Psoas muscle (tissue), 7 donors: ENCODE measurements at regions not wholly inside any gene's neighbourhood (a gene's known extent, or its start where the extent isn't known, plus 50 kb on each side); places are given as distances from the start of the nearest gene placed in this dataset.

Experiments
- ATAC-seq, 4 donors: fragments of 200-7000 bp; cut with Tn5 transposase; one replicate each; pipeline ENCODE4 v1.9.1; 2020; ENCODE audit warnings: moderate library complexity in 3 of 4, mild to moderate bottlenecking in 2 of 4
- DNase-seq, 2 donors: peaks; one replicate each; pipeline ENCODE4 v3.0.0-alpha.2; 2020
- H3K27ac ChIP-seq: fragments of 200-600 bp; one replicate; pipeline ENCODE4 v1.8.0; 2022
- H3K27me3 ChIP-seq, 3 donors: fragments of 200-600 bp in 1 of 3; one replicate each; pipeline versions ENCODE4 v1.6.1 to v1.8.0; 2013 to 2022; ENCODE audit warnings: low read length in 2 of 3, mild to moderate bottlenecking in 2 of 3, moderate library complexity in 1 of 3; ENCODE audit not compliant: insufficient read depth in 3 of 3
- H3K36me3 ChIP-seq, 2 donors: fragments of 200-600 bp in 1 of 2; one replicate each; pipeline versions ENCODE4 v1.6.1 to v1.8.0; 2013 to 2022; ENCODE audit warnings: low read depth in 1 of 2, mild to moderate bottlenecking in 1 of 2, moderate library complexity in 1 of 2; ENCODE audit not compliant: insufficient read depth in 1 of 2
- H3K4me1 ChIP-seq: fragments of 200-600 bp; one replicate; pipeline ENCODE4 v1.8.0; 2022
- H3K4me3 ChIP-seq: fragments of 200-600 bp; one replicate; pipeline ENCODE4 v1.8.0; 2022; ENCODE audit warnings: mild to moderate bottlenecking
- H3K9me3 ChIP-seq: fragments of 200-600 bp; one replicate; pipeline ENCODE4 v1.8.0; 2022
- CTCF ChIP-seq: fragments of 200-600 bp; IDR thresholded peaks from one replicate; pipeline ENCODE4 v1.8.0; 2022; ENCODE audit warnings: antibody characterized with exemption
- WGBS, 3 donors: extraction: QIAGEN DNeasy Blood & Tissue Kit; methylation state at CpG; one replicate each; pipeline versions ENCODE4 v1.1.6 to v1.1.7; 2013; 5-methylcytosine and 5-hydroxymethylcytosine counted together
- intact Hi-C, 2 donors: fragments of 100-400 bp; cut with DNase I; formaldehyde crosslinking; loops; one replicate each; pipeline versions ENCODE4 v1.11.0 to v1.14.2; 2022
- donor health status: healthy with polysubstance abuse.
- donor health status: DM: no; HTN: no; CAD: no; lungs with moderate emphysema.
- donor health status: Bipolar disorder and iron deficiency.
- donor health status: healthy.
- donor health status: DM: yes; HTN: yes; CAD: no.
- donor health status: DM: no; HTN: no; CAD: no.
- donor health status: DM: yes; HTN: yes; CAD: no.

GRCh38 chr4:71907782-71908181 is 123.9 kb upstream of the GC start:
- DNase-seq (no peak), ATAC-seq (no peak)
- no peak overlapping the region for H3K27ac ChIP-seq
- no peaks in the 10 kb centered on the region for H3K4me1 ChIP-seq
- H3K27me3 ChIP-seq: no peaks in the 10 kb centered on the region
- H3K4me3 ChIP-seq: no peak overlapping the region
- H3K9me3 ChIP-seq: no peaks in the 10 kb centered on the region
- 69 to 70% (median 70%) methylated on average over 3 of the region's 3 CpGs for WGBS, 3 donors
- no peaks in the 10 kb centered on the region for H3K36me3 ChIP-seq
- intact Hi-C loops: loop anchor here in 1 of 2 donors (10.0 kb wide), 1 partner anchor 293 kb away; no protein-coding TSS in a partner anchor
- no peak for TF ChIP-seq CTCF

- ATAC-seq (no peak), DNase-seq (no peak)
- H3K27ac ChIP-seq: no peak overlapping the region
- TF ChIP-seq CTCF: no peak
- H3K36me3 ChIP-seq: no peaks in the 10 kb centered on the region
- H3K9me3 ChIP-seq: no peaks in the 10 kb centered on the region
- no peaks in the 10 kb centered on the region for H3K27me3 ChIP-seq
- H3K4me1 ChIP-seq: no peaks in the 10 kb centered on the region
- intact Hi-C loops: no loop called here
- whole genome bisulfite sequencing, 3 donors: 81 to 88% (median 84%) methylated on average over 2 of the region's 2 CpGs
- no peak overlapping the region for H3K4me3 ChIP-seq
Observed at GRCh38 chr4:71913275-71913674, 118.5 kb upstream of the NPFFR2 start.

DNA sequence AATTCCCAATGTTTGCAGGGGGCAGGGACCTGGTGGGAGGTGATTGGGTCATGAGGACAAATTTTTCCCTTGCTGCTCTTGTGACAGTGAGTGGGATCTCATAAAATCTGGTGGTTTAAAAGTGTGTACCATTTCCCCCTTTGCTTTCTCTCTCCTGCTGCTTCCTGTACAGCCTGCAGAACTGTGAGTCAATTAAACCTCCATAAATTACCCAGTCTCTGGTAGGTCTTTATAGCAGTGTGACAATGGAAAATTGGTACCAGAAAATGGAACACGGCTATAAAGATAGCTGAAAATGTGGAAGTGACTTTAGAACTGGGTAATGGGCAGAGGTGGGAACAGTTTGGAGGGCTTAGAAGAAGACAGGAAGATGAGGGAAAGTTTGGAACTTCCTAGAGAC is 108.7 kb upstream of the NPFFR2 start:
- Histone ChIP-seq H3K36me3 (no peaks in the 10 kb centered on the region), H3K27me3 (no peaks in the 10 kb centered on the region), H3K4me1 (no peaks in the 10 kb centered on the region), H3K27ac (no peak overlapping the region), H3K9me3 (no peaks in the 10 kb centered on the region), H3K4me3 (no peak overlapping the region)
- no peak for TF ChIP-seq CTCF
- no peak for DNase-seq
- no peak for ATAC-seq
- WGBS, 3 donors: 11 to 19% (median 12%) methylated on average over 1 of the region's 1 CpG
- intact Hi-C loops: no loop called here

GRCh38 chr4:71930459-71930858 is 101.3 kb upstream of the NPFFR2 start:
- Histone ChIP-seq H3K4me1 (no peaks in the 10 kb centered on the region), H3K4me3 (no peak overlapping the region), H3K9me3 (no peaks in the 10 kb centered on the region), H3K36me3 (no peaks in the 10 kb centered on the region), H3K27me3 (no peaks in the 10 kb centered on the region), H3K27ac (no peak overlapping the region)
- intact Hi-C loops: no loop called here
- no peak for TF ChIP-seq CTCF
- ATAC-seq (no peak), DNase-seq (no peak)
- WGBS, 3 donors: 50 to 62% (median 61%) methylated on average over 1 of the region's 1 CpG

DNA sequence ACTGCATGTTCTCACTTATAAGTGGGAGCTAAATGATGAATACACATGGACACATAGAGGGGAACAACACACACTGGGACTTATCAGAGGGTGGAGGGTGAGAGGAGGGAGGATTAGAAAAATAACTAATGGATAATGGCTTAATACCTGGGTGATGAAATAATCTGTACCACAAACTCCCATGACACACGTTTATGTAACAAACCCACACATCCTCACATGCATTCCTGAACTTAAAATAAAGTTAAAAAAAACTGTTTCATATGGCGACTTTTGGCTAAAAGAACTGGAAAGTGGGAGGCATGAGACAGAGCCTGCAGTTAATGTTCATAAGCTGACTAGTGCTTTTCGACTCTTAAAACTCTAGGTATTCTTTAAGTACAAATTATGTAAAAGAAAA is 98.9 kb upstream of the NPFFR2 start:
- TF ChIP-seq CTCF: no peak
- no peak overlapping the region for H3K27ac ChIP-seq
- no peaks in the 10 kb centered on the region for H3K36me3 ChIP-seq
- H3K9me3 ChIP-seq: no peaks in the 10 kb centered on the region
- ATAC-seq (no peak), DNase-seq (no peak)
- H3K4me3 ChIP-seq: no peak overlapping the region
- no peaks in the 10 kb centered on the region for H3K27me3 ChIP-seq
- 57 to 65% (median 64%) methylated on average over 3 of the region's 3 CpGs for WGBS, 3 donors
- no peaks in the 10 kb centered on the region for H3K4me1 ChIP-seq
- intact Hi-C loops: no loop called here
